Ovary (tissue), 3 donors: ENCODE measurements at regions not wholly inside any gene's neighbourhood (a gene's known extent, or its start where the extent isn't known, plus 50 kb on each side); places are given as distances from the start of the nearest gene placed in this dataset.

Source experiments
- EP300 ChIP-seq: sonication (generic); formaldehyde crosslinking; IDR thresholded peaks from one replicate; pipeline ENCODE4 v1.6.1; 2017; ENCODE audit warnings: antibody characterized with exemption
- TF ChIP-seq, protein P1 (sequence below), 3 donors: fragments of 450-650 bp in 2 of 3; fragments of 200-600 bp in 1 of 3; IDR thresholded peaks; one replicate each; pipeline versions ENCODE4 v1.5.1 to v1.8.0; 2016 to 2022; ENCODE audit warnings: antibody characterized with exemption in 3 of 3, mild to moderate bottlenecking in 1 of 3
- donor health status: DM: no; HTN: no; CAD: no.

DNA sequence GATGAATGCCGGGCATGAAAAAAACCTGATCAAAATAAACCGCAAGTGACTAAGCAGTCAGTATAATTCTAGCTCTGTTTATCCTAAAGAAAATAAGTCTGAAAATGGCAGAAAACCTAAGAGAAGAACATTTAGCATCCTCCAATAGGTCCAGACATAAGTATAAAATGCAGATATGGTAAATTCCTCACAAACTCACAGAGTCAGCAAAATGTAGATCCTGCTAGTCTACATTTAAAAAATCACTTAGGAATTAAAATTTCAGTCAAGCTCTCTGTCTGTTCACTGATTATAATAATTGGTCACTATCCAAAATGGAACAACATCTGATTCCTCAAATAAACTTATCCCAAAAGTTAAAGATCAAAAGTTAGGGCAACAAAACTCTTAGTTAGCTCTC is 95.1 kb downstream of the DIO2 start:
- TF ChIP-seq, protein P1, sequence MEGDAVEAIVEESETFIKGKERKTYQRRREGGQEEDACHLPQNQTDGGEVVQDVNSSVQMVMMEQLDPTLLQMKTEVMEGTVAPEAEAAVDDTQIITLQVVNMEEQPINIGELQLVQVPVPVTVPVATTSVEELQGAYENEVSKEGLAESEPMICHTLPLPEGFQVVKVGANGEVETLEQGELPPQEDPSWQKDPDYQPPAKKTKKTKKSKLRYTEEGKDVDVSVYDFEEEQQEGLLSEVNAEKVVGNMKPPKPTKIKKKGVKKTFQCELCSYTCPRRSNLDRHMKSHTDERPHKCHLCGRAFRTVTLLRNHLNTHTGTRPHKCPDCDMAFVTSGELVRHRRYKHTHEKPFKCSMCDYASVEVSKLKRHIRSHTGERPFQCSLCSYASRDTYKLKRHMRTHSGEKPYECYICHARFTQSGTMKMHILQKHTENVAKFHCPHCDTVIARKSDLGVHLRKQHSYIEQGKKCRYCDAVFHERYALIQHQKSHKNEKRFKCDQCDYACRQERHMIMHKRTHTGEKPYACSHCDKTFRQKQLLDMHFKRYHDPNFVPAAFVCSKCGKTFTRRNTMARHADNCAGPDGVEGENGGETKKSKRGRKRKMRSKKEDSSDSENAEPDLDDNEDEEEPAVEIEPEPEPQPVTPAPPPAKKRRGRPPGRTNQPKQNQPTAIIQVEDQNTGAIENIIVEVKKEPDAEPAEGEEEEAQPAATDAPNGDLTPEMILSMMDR (IDR thresholded peaks at IDR 0.05), result no peak
- no peak for TF ChIP-seq EP300
